Thyroid gland (tissue), 4 donors: ENCODE measurements at regions not wholly inside any gene's neighbourhood (a gene's known extent, or its start where the extent isn't known, plus 50 kb on each side); places are given as distances from the start of the nearest gene placed in this dataset.

Experiments
- POLR2A ChIP-seq, 2 donors: fragments of 450-650 bp; IDR thresholded peaks; one replicate each; pipeline ENCODE4 v1.6.1; 2017; ENCODE audit warnings: antibody characterized with exemption in 2 of 2, mild to moderate bottlenecking in 2 of 2, moderate library complexity in 1 of 2
- TF ChIP-seq, protein P1 (sequence below), 6 experiments: fragments of 200-600 bp in 3 of 6; fragments of 450-650 bp in 3 of 6; sonication (generic) in 3 of 6; IDR thresholded peaks; one replicate each; pipeline ENCODE4 v1.5.1; 2016 to 2019; ENCODE audit warnings: antibody characterized with exemption in 6 of 6, mild to moderate bottlenecking in 2 of 6, inconsistent platforms in 1 of 6, moderate library complexity in 1 of 6

DNA sequence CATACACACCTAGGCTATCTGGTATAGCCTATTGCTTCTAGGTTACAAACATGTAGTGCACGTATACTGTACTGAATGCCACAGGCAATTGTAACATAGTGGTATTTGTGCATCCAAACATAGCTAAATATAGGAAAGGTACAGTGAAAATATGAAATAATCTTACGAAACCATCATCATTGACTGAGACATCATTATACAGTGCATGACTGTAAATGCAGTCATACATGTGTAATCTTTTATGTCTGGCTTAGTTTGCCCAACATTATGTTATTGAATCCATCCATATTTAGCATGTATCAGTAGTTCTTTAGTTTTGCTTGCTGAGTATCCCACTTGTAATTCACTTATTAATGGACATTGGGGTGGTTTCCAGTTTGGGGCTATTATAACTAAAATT, 124.9 kb downstream of the CYLD start:
- no peak for TF ChIP-seq POLR2A (IDR thresholded peaks at IDR 0.05)
- TF ChIP-seq, protein P1, sequence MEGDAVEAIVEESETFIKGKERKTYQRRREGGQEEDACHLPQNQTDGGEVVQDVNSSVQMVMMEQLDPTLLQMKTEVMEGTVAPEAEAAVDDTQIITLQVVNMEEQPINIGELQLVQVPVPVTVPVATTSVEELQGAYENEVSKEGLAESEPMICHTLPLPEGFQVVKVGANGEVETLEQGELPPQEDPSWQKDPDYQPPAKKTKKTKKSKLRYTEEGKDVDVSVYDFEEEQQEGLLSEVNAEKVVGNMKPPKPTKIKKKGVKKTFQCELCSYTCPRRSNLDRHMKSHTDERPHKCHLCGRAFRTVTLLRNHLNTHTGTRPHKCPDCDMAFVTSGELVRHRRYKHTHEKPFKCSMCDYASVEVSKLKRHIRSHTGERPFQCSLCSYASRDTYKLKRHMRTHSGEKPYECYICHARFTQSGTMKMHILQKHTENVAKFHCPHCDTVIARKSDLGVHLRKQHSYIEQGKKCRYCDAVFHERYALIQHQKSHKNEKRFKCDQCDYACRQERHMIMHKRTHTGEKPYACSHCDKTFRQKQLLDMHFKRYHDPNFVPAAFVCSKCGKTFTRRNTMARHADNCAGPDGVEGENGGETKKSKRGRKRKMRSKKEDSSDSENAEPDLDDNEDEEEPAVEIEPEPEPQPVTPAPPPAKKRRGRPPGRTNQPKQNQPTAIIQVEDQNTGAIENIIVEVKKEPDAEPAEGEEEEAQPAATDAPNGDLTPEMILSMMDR (IDR thresholded peaks at IDR 0.05): no peak
